GM23338 (cell line): ENCODE measurements at regions not wholly inside any gene's neighbourhood (a gene's known extent, or its start where the extent isn't known, plus 50 kb on each side); places are given as distances from the start of the nearest gene placed in this dataset.

Experiments
- ATAC-seq: fragments of 200-7000 bp; cut with Tn5 transposase; 3 replicates; pipeline ENCODE4 v1.9.1; 2020
- DNase-seq: peaks from one replicate; pipeline ENCODE4 v3.0.0-alpha.2; 2015; ENCODE audit warnings: low spot score
- H2AFZ ChIP-seq: fragments of 200-600 bp; sonication (generic); 2 replicates; pipeline ENCODE4 v1.8.0; 2016; ENCODE audit warnings: antibody characterized with exemption, mild to moderate bottlenecking, moderate library complexity
- H3F3A ChIP-seq: fragments of 200-600 bp; sonication (generic); replicated peaks from 2 replicates; pipeline ENCODE4 v1.8.0; 2017; ENCODE audit warnings: antibody characterized with exemption, mixed run types, low read depth
- H3K27ac ChIP-seq: fragments of 200-600 bp; sonication (generic); 2 replicates; pipeline ENCODE4 v1.6.1; 2016; ENCODE audit warnings: low read depth
- H3K27me3 ChIP-seq: fragments of 200-600 bp; sonication (generic); 2 replicates; pipeline ENCODE4 v1.8.0; 2016; ENCODE audit warnings: mild to moderate bottlenecking, mixed run types, moderate library complexity; ENCODE audit not compliant: insufficient read depth
- H3K36me3 ChIP-seq: fragments of 200-600 bp; sonication (generic); 2 replicates; pipeline ENCODE4 v1.8.0; 2016; ENCODE audit warnings: mild to moderate bottlenecking; ENCODE audit not compliant: insufficient read depth
- H3K4me1 ChIP-seq: fragments of 200-600 bp; sonication (generic); 2 replicates; pipeline ENCODE4 v1.8.0; 2016; ENCODE audit warnings: mild to moderate bottlenecking, moderate library complexity; ENCODE audit not compliant: insufficient read depth
- H3K4me2 ChIP-seq: fragments of 200-600 bp; sonication (generic); 2 replicates; pipeline ENCODE4 v1.7.1; 2017; ENCODE audit warnings: mixed run types
- H3K4me3 ChIP-seq: fragments of 200-600 bp; sonication (generic); 2 replicates; pipeline ENCODE4 v1.6.1; 2016; ENCODE audit warnings: mixed run types
- H3K79me2 ChIP-seq: fragments of 200-600 bp; sonication (generic); replicated peaks from 2 replicates; pipeline ENCODE4 v1.8.0; 2017; ENCODE audit warnings: mild to moderate bottlenecking; ENCODE audit not compliant: insufficient read depth
- H3K9me2 ChIP-seq: fragments of 200-600 bp; sonication (generic); 2 replicates; pipeline ENCODE4 v1.8.0; 2017; ENCODE audit not compliant: insufficient read depth
- H4K20me1 ChIP-seq: fragments of 200-600 bp; sonication (generic); replicated peaks from 2 replicates; pipeline ENCODE4 v1.8.0; 2017; ENCODE audit warnings: mild to moderate bottlenecking; ENCODE audit not compliant: insufficient read depth
- H3K27ac Mint-ChIP-seq: 2 replicates; pipeline ENCODE4 v1.8.0; 2020; ENCODE audit warnings: inconsistent platforms, mild to moderate bottlenecking, moderate library complexity, mixed read lengths
- H3K27me3 Mint-ChIP-seq: 3 replicates; pipeline ENCODE4 v1.8.0; 2022; ENCODE audit warnings: low read depth, mild to moderate bottlenecking, moderate library complexity, mixed read lengths, inconsistent platforms; ENCODE audit not compliant: insufficient read depth, poor library complexity
- H3K36me3 Mint-ChIP-seq: 3 replicates; pipeline ENCODE4 v1.8.0; 2021; ENCODE audit warnings: low read depth, mild to moderate bottlenecking, inconsistent platforms, moderate library complexity, mixed read lengths
- H3K4me1 Mint-ChIP-seq: 3 replicates; pipeline ENCODE4 v1.8.0; 2020; ENCODE audit warnings: mild to moderate bottlenecking, inconsistent platforms, mixed read lengths
- H3K4me3 Mint-ChIP-seq: 3 replicates; pipeline ENCODE4 v1.8.0; 2021; ENCODE audit warnings: moderate library complexity, mild to moderate bottlenecking, inconsistent platforms, mixed read lengths
- H3K9me3 Mint-ChIP-seq: 3 replicates; pipeline ENCODE4 v1.8.0; 2020; ENCODE audit warnings: moderate library complexity, mild to moderate bottlenecking, inconsistent platforms, mixed read lengths
- CREB1 ChIP-seq: fragments of 250-450 bp; sonication (Bioruptor Pico); IDR thresholded peaks from 2 replicates; pipeline ENCODE4 v1.5.0; 2020; ENCODE audit warnings: low read depth, mild to moderate bottlenecking, moderate library complexity
- EZH2phosphoT487 ChIP-seq: fragments of 200-600 bp; sonication (generic); IDR thresholded peaks from one replicate; pipeline ENCODE4 v1.8.1; 2018; ENCODE audit warnings: antibody characterized with exemption; ENCODE audit not compliant: unreplicated experiment
- JUNB ChIP-seq: IDR thresholded peaks from one replicate; pipeline ENCODE4 v1.6.1; 2016; ENCODE audit warnings: antibody characterized with exemption; ENCODE audit not compliant: unreplicated experiment
- NANOG ChIP-seq: IDR thresholded peaks from 2 replicates; pipeline ENCODE4 v1.6.1; 2016; ENCODE audit warnings: antibody characterized with exemption, borderline replicate concordance
- STAT1 ChIP-seq: IDR thresholded peaks from one replicate; pipeline ENCODE4 v1.6.1; 2016; ENCODE audit warnings: antibody characterized with exemption; ENCODE audit not compliant: unreplicated experiment
- ZNF114 ChIP-seq: fragments of 250-450 bp; sonication (Bioruptor Pico); IDR thresholded peaks from 2 replicates; pipeline ENCODE4 v1.5.0; 2020; ENCODE audit warnings: mild to moderate bottlenecking, moderate library complexity
- ZNF331 ChIP-seq: fragments of 250-450 bp; sonication (Bioruptor Pico); IDR thresholded peaks from 2 replicates; pipeline ENCODE4 v1.5.0; 2020; ENCODE audit warnings: low read depth, mild to moderate bottlenecking, moderate library complexity
- TF ChIP-seq, protein P1 (sequence below): IDR thresholded peaks from 2 replicates; pipeline ENCODE4 v1.6.1; 2016; ENCODE audit warnings: antibody characterized with exemption
- TF ChIP-seq, protein P2 (sequence below): IDR thresholded peaks from one replicate; pipeline ENCODE4 v1.6.1; 2018; ENCODE audit warnings: antibody characterized with exemption; ENCODE audit not compliant: unreplicated experiment
- TF ChIP-seq, protein P3 (sequence below), 2 experiments: fragments of 200-600 bp in 1 of 2; sonication (generic) in 1 of 2; conservative IDR thresholded peaks; 2 replicates each; pipeline versions ENCODE4 v1.5.1 to v1.6.1; 2016 to 2017; ENCODE audit warnings: antibody characterized with exemption in 2 of 2, low read depth in 2 of 2, mild to moderate bottlenecking in 2 of 2, moderate library complexity in 1 of 2

DNA sequence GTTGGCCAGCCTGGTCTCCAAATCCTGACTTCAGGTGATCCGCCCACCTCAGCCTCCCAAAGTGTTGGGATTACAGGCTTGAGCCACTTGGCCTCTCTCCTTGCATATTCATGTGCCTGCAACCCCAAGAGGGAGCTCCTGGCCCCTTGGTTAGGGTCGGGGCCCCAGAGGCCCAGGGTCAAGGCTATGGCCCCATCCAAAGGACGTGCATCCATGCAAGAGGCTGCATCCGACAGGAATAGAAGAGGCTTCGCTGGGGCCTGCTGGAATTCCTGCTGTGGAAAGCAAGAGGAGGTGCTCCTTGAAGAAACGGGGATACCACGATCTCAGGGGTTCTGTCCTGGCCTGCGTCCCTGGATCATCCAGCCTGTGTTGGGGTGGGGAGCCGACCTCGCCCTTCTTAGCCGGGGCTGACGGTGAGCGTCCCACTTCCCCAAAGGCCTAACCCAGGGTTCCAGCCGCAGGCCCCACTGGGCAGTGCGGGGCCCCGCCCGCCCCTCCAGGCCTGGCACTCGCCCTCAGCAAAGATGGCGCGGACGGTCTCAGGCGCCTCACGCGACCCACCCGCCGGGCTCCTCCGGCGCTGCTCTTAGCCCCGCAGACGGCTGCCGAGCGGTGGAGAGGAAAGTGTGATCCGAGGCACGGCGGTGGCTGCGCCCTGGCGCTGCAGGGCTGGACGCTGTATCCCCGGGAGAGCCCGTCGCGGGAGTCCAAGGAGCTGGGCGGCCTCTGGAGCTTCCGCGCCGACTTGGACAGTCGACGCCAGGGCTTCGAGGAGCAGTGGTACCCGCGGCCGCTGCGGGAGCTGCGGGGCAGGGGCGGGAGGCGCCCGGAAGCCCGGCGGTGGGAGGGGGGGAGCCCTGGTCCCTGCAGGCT, 54.7 kb downstream of the ZNF727 start:
- ATAC-seq (no peak), DNase-seq (no peak)
- Mint-ChIP-seq H3K4me1 (no peaks in the 10 kb centered on the region), H3K27me3 (peaks cover 4% of the 10 kb centered on the region), H3K9me3 (peaks cover 72% of the 10 kb centered on the region), H3K4me3 (no peak overlapping the region), H3K36me3 (peaks cover 22% of the 10 kb centered on the region), H3K27ac (no peak overlapping the region)
- no peaks in the 10 kb centered on the region for H3K9me2 ChIP-seq
- 0 out of 2 replicates have a peak, but pooled peaks cover 3% of the 10 kb centered on the region for H3K36me3 ChIP-seq
- no peak overlapping the region for H3K4me3 ChIP-seq
- no peaks in the 10 kb centered on the region for H3F3A ChIP-seq
- H3K4me2 ChIP-seq: no peak overlapping the region
- TF ChIP-seq CREB1: no peak
- TF ChIP-seq, protein P1, sequence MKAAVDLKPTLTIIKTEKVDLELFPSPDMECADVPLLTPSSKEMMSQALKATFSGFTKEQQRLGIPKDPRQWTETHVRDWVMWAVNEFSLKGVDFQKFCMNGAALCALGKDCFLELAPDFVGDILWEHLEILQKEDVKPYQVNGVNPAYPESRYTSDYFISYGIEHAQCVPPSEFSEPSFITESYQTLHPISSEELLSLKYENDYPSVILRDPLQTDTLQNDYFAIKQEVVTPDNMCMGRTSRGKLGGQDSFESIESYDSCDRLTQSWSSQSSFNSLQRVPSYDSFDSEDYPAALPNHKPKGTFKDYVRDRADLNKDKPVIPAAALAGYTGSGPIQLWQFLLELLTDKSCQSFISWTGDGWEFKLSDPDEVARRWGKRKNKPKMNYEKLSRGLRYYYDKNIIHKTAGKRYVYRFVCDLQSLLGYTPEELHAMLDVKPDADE: no peak
- TF ChIP-seq STAT1: no peak
- TF ChIP-seq, protein P2, sequence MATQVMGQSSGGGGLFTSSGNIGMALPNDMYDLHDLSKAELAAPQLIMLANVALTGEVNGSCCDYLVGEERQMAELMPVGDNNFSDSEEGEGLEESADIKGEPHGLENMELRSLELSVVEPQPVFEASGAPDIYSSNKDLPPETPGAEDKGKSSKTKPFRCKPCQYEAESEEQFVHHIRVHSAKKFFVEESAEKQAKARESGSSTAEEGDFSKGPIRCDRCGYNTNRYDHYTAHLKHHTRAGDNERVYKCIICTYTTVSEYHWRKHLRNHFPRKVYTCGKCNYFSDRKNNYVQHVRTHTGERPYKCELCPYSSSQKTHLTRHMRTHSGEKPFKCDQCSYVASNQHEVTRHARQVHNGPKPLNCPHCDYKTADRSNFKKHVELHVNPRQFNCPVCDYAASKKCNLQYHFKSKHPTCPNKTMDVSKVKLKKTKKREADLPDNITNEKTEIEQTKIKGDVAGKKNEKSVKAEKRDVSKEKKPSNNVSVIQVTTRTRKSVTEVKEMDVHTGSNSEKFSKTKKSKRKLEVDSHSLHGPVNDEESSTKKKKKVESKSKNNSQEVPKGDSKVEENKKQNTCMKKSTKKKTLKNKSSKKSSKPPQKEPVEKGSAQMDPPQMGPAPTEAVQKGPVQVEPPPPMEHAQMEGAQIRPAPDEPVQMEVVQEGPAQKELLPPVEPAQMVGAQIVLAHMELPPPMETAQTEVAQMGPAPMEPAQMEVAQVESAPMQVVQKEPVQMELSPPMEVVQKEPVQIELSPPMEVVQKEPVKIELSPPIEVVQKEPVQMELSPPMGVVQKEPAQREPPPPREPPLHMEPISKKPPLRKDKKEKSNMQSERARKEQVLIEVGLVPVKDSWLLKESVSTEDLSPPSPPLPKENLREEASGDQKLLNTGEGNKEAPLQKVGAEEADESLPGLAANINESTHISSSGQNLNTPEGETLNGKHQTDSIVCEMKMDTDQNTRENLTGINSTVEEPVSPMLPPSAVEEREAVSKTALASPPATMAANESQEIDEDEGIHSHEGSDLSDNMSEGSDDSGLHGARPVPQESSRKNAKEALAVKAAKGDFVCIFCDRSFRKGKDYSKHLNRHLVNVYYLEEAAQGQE: no peak
- no peak for TF ChIP-seq EZH2phosphoT487
- TF ChIP-seq NANOG: no peak
- TF ChIP-seq ZNF114: no peak
- TF ChIP-seq ZNF331 (CRISPR knock-in tag): no peak
- TF ChIP-seq JUNB: no peak
- H3K4me1 ChIP-seq: no peaks in the 10 kb centered on the region
- H4K20me1 ChIP-seq: no peaks in the 10 kb centered on the region
- no peaks in the 10 kb centered on the region for H3K27me3 ChIP-seq
- H3K79me2 ChIP-seq: no peaks in the 10 kb centered on the region
- H3K27ac ChIP-seq: no peak overlapping the region
- no peak overlapping the region for H2AFZ ChIP-seq

DNA sequence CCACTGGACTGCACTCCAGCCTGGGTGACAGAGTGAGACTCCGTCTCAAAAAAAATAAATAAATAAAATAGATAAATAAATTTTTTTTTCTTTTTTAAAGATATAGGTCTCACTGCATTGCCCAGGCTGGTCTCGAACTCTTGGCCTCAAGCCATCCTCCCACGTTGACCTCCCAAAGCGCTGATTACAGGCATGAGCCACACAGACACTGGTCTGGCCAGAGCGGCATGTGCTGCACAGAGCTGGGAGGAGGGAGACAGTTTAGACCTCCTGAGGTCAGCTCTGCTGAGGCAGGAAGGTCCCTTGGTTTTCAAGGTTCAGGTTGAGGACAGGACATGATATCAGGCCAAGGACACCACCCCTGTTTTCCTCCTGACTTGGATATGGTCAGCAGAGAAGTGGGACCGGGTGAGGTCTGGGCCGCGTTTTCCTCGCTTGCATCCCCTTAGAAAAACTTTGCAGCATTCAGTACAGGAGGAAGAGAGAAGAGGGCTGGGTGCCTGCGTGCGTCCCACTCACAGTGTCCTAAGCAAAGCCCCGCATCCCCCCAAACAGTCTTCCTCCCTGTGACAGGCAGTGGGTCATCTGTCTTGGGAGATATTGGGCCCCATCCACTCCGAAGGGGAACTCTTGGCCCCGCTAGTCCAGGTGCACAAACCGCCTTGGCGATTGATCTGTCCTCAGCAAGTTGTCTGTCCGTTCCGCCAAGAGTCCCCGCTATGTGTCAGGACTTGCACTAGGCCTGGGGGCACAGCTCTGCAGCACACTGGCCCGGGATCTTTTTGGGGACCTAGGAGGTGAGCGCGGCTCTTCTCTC, 56.1 kb downstream of the ZNF727 start:
- DNase-seq (no peak), ATAC-seq (no peak)
- no peak overlapping the region for H2AFZ ChIP-seq
- no peaks in the 10 kb centered on the region for H3F3A ChIP-seq
- Mint-ChIP-seq H3K4me3 (no peak overlapping the region), H3K9me3 (peaks cover 58% of the 10 kb centered on the region), H3K4me1 (no peaks in the 10 kb centered on the region), H3K36me3 (peaks cover 21% of the 10 kb centered on the region), H3K27me3 (peaks cover 2% of the 10 kb centered on the region), H3K27ac (no peak overlapping the region)
- H3K27me3 ChIP-seq: no peaks in the 10 kb centered on the region
- no peaks in the 10 kb centered on the region for H3K4me1 ChIP-seq
- H4K20me1 ChIP-seq: no peaks in the 10 kb centered on the region
- TF ChIP-seq JUNB: no peak
- TF ChIP-seq NANOG: no peak
- TF ChIP-seq, protein P3, sequence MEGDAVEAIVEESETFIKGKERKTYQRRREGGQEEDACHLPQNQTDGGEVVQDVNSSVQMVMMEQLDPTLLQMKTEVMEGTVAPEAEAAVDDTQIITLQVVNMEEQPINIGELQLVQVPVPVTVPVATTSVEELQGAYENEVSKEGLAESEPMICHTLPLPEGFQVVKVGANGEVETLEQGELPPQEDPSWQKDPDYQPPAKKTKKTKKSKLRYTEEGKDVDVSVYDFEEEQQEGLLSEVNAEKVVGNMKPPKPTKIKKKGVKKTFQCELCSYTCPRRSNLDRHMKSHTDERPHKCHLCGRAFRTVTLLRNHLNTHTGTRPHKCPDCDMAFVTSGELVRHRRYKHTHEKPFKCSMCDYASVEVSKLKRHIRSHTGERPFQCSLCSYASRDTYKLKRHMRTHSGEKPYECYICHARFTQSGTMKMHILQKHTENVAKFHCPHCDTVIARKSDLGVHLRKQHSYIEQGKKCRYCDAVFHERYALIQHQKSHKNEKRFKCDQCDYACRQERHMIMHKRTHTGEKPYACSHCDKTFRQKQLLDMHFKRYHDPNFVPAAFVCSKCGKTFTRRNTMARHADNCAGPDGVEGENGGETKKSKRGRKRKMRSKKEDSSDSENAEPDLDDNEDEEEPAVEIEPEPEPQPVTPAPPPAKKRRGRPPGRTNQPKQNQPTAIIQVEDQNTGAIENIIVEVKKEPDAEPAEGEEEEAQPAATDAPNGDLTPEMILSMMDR (conservative IDR thresholded peaks at IDR 0.05; ENCODE audit: low read depth in 2 of 2): no peak
- TF ChIP-seq STAT1: no peak
- TF ChIP-seq CREB1: no peak
- H3K4me3 ChIP-seq: no peak overlapping the region
- H3K36me3 ChIP-seq: 0 out of 2 replicates have a peak, but pooled peaks cover 3% of the 10 kb centered on the region
- H3K4me2 ChIP-seq: no peak overlapping the region
- H3K27ac ChIP-seq: no peak overlapping the region
- no peaks in the 10 kb centered on the region for H3K79me2 ChIP-seq
- no peaks in the 10 kb centered on the region for H3K9me2 ChIP-seq
